Fibroblast of pulmonary artery (primary cell): ENCODE measurements at regions not wholly inside any gene's neighbourhood (a gene's known extent, or its start where the extent isn't known, plus 50 kb on each side); places are given as distances from the start of the nearest gene placed in this dataset.

ENCODE experiments used
- DNase-seq: peaks from one replicate; pipeline ENCODE4 v3.0.0-alpha.2; 2010; ENCODE audit warnings: low read depth
- H3K4me3 ChIP-seq: replicated peaks from 2 replicates; pipeline ENCODE4 v1.5.1; 2011; ENCODE audit warnings: low read depth, mild to moderate bottlenecking, control low read depth, low read length, moderate library complexity
- CTCF ChIP-seq: IDR thresholded peaks from 2 replicates; pipeline ENCODE4 v1.5.1; 2011; ENCODE audit warnings: mild to moderate bottlenecking, control low read depth, low read length, inconsistent platforms; ENCODE audit errors: missing control alignments

GRCh38 chr15:45863881-45864580 lies 229.2 kb downstream of the SQOR start:
- no peak for DNase-seq
- TF ChIP-seq CTCF = no peak
- H3K4me3 ChIP-seq = no peak overlapping the region

- DNase-seq = peak; percentile 48
- no peak overlapping the region for H3K4me3 ChIP-seq
- TF ChIP-seq CTCF = no peak
Measured at GRCh38 chr15:45866616-45867015, 231.8 kb downstream of the SQOR start.

GRCh38 chr15:45867281-45867680 lies 232.5 kb downstream of the SQOR start:
- no peak for TF ChIP-seq CTCF
- H3K4me3 ChIP-seq = no peak overlapping the region
- DNase-seq = no peak

GRCh38 chr15:45868109-45868691 lies 233.4 kb downstream of the SQOR start:
- no peak for TF ChIP-seq CTCF
- DNase-seq = no peak

GRCh38 chr15:45869034-45869668 lies 234.3 kb downstream of the SQOR start:
- no peak overlapping the region for H3K4me3 ChIP-seq
- no peak for TF ChIP-seq CTCF
- DNase-seq = no peak

More at GRCh38 chr15:45868109-45868691, 233.4 kb downstream of the SQOR start:
- H3K4me3 ChIP-seq = no peak overlapping the region

- TF ChIP-seq CTCF = no peak
- H3K4me3 ChIP-seq = no peak overlapping the region
- DNase-seq = peak; percentile 5
Measured at GRCh38 chr15:45871121-45871855, 236.5 kb downstream of the SQOR start.
